ENCODE measurements at regions not wholly inside any gene's neighbourhood (a gene's known extent, or its start where the extent isn't known, plus 50 kb on each side); places are given as distances from the start of the nearest gene placed in this dataset.
"Not testable (repeated sequence)": the region's sequence is repeated elsewhere in the genome, so short reads cannot be mapped to it uniquely, and the experiment has no call there.

DNA sequence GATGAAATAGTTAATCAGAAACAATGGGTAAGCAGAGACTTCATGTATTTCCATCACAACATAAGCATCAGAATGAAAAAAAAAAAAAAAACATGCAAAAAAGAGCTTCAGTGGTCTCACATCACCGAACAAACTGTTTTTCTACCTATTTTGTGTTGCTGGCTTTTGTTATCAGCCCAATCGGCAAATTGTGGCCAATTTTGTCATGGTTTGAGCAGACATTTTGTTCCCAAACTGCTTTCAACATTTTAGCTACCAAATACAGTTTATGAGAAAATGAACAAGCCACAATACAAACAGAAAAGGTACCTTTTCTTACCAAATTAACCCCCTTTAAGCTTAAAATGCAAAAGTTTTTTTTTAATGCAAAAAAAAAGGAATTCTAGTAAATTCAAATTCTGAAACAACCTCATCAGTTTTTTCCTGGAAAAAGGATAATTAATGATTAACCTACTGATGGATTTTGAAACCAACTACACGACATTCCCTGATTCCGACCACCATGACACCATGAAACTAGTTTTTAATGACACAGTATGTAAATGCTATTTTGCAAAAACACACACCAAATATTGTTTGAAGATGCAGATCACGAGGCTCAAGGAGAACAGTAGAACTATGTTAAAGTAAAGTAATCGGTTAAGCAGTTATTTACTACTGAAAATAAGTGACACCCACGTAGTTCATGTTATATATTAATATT lies 316.7 kb downstream of the BCL2L11 start:
- TF ChIP-seq ARNTL (CRISPR knock-in tag; IDR thresholded peaks at IDR 0.05; ENCODE audit: borderline replicate concordance, low read depth); BACH2 (CRISPR knock-in tag; IDR thresholded peaks at IDR 0.05; ENCODE audit: borderline replicate concordance); RARB (CRISPR knock-in tag; IDR thresholded peaks at IDR 0.05); ZFP3 (CRISPR knock-in tag; IDR thresholded peaks at IDR 0.05); SNAI2 (CRISPR knock-in tag; IDR thresholded peaks at IDR 0.05): not testable (repeated sequence)

Data from SK-N-SH treated with all-trans-retinoic acid at 6 μM for 48 hours (cell line).